Dermis blood vessel endothelial cell (primary cell): ENCODE measurements at regions not wholly inside any gene's neighbourhood (a gene's known extent, or its start where the extent isn't known, plus 50 kb on each side); places are given as distances from the start of the nearest gene placed in this dataset.
A peak's percentile ranks its signal among the peaks of the same experiment; 100 is the strongest.

ENCODE experiments used
- DNase-seq: peaks from one replicate; pipeline ENCODE4 v3.0.0; 2010

DNA sequence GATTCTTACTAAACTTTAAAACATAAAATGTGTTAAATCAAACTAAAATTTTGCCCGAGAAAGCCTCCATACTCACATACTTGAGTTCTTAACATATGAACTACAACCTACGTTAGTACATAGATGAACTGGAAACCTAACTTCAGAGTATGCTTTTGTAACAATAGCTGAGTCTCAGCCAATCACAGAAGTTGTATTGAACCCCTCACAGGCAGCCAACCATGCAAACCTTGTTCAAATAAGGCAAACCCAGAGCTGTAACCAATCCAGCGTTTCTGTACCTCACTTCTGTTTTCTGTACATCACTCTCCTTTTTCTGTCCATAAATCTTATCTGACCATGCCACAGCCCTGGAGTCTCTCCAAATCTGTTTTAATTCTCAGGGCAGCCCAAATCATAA lies 157.3 kb upstream of the COL1A2 start:
- DNase-seq = no peak

DNA sequence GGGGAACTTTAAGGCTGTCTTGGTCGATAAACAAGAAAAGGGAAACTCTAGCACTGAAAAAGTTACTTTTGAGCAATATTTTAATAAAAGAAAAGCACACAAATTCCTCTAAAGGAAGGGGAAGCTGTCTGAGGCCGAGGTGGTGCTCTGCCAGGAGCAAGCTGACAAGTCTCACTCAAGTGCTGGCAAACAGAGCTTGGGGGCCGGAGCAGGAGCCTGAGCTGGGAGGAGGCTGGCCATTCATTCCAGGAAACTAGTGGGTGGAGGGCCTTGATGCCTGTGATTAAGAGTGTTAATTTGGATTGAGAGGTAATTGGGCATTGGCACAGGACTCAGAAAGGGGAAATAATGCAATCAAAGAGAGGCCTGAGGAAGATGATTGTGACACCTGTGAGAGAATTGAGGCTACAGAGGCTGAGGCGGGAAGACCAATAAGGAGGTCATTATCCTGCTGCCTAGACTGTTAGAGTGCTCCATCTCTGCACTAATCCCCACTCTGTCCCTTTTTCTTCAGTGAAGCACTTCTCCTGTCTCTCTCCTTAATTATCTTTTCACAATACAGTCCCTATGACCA lies 154.9 kb upstream of the COL1A2 start:
- DNase-seq = peak; percentile 19

DNA sequence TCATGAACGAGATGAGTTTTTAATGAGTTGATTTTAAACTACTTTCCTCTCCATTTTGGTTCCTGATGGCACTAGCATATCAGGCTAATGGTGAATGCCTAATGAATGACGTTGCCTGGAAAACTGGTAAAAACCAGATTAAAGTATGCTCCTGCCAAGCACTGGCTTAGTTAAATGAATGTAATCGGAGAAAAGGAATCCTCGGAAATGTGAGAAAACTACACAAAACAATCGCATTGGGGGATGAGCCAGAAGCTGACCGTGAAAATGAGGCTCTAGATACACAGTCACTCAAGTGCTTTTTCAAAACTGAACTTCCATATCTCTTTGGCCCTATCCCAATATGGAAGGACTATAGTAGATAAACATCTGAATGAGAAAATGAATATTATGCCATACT lies 153.8 kb upstream of the COL1A2 start:
- no peak for DNase-seq

DNA sequence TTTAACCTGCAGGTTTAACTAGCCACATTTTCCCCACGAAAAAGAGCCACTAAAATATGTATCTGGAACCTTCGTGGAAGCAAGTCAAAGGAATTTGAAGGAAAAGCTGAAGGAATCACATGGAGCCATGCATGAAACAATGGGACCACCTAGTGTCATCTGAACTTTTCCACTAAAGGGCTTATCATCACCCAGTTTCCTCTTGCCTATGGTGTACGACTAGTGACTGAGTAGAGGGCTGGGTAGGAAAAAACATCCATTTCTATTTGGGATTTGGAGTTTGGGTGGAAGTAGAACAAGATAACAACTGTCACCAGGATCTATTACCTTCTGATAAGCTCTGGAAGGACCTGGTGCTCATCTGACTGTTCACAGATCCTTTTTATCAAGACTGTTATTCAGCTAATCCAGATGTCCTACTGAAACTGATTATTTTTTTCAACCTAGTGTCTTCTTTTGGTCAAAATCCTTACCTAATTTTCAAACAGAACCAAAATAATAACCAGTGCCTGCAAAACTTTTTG lies 153.2 kb upstream of the COL1A2 start:
- DNase-seq = no peak

DNA sequence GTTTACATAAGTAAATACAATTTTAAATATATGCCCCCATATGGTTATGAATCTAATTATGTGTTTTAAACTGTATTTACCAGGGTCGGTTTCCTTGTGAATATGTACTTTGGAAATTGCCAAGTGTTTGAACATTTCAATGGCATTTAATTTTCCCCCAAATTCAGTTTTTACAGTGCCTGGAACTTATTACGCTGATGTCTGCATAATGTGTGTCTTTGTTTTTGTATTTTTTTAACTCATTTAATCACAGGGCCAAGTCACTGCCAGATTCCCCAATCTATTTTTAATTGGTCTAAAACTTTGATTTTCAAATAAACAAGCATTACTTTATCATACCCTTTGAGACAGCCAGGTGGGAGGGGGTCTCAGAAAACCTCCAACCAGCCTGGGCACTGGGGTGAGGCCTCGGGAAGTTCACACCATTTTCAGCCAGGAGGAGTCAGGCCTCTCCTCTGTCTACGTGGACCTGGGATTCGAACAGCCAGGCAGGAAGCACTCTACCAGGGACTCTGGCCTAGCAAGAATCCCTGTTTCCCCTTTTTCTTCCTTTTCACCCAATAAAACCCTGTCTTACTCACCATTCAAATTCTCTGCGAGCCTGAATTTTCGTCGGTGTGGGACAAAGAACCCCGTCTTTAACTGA lies 151.5 kb upstream of the COL1A2 start:
- no peak for DNase-seq

DNA sequence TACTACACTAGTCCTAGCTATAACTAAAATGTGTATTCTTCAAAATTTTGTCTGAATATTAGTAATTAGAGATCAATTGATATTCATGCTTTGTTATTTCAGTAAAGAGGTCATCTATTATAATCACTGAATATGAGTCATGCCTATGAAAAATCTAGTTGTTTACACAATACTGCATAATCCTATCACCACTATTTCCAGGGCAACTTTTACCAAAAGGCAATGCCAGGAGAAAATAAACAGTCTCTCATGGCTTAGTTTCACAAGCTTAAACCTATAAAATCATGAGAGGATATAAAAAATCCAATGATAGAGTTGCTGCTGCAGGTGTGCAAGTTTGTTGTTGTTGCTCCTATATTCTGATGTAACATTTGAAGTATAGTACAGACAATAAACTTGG lies 149.9 kb upstream of the COL1A2 start:
- DNase-seq = no peak

DNA sequence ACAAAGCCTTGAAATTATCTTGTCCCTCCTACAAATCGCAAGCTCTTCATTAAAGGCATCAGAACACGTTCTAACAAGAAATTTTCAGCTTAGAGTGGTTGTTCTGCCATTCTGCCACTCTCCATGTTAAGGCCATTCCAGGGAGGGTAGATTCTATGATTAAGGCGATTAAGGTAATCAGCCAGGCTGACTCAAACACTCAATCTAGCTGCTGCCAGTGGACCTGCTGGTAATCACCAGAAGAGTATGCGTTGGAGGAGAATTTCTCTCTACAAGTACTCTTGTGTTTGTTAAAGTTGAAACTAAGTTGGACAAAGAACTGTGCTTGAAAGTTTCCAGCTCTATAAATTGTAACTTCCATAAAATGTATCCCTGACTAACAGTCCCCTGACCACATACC lies 149.2 kb upstream of the COL1A2 start:
- DNase-seq = no peak

DNA sequence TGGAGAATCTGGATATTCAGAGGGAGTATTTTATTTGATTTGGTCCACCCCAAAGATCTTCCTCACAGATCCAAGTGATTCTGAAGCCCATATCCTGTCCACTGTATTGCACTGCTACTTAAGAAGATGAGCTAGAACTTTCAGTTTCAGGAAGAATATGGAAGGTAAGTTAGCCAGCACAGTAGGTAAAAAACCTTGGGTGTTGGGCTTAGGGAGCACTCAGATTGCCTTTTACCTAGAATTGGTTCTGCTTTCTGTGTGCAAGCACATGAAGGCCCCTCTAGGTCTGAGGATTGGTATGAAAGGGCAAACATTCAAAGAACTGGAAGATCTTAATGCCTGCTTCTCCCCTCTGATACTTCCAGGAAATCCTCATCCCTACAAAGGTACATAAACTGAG lies 146.7 kb upstream of the COL1A2 start:
- DNase-seq = no peak

DNA sequence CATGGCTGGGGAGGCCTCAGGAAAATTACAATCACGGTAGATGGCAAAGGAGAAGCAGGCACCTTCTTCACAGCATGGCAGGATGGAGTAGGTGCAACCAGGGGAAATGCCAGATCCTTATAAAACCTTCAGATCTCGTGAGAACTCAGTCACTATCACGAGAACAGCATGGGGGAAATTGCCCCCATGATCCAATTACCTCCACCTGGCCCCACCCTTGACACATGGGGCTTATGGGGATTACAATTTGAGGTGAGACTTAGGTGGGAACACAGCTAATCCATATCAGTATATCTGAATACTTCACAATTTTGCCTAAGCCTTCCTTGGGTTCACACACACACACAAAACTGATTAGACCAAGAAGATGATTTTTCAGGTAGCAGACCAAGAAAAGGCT lies 145.1 kb upstream of the COL1A2 start:
- no peak for DNase-seq

DNA sequence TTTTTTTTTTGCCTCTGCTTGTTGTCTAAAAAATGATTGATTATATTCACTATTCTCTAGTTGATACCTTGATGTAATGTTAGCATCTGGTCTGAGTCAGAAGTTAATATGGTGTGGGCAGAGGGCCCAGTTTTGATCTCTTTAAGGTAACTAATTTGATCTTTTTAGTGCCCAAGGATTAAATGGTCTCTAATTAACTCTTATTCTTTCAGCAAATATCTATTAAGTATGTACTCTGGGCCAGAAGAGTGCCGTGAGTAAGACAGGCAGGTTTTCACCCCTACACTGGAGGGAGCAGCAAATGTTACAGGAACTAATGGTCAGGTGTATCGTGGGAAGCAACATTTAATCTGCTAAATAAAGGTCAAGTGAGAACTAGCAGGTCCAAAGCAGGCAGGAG lies 144.6 kb upstream of the COL1A2 start:
- no peak for DNase-seq

DNA sequence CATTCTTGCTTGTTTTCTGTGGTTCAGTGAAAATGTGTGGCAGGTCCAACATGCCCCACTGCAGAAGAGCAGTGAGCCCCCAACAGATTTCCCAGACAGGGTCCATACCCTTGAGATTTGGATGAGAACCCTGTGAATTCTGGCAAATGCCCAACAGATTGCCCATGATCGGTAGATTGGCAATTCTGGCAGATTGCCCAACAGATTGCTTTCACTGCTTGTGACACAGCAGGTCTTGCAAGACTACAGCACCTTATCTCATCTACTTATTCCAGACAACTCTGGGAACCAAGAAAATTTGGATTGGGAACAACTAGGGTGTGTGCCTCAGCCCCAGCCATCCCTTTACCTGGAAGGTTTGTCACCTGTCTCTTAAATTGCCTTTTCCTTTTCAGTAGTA lies 143.7 kb upstream of the COL1A2 start:
- DNase-seq = no peak

DNA sequence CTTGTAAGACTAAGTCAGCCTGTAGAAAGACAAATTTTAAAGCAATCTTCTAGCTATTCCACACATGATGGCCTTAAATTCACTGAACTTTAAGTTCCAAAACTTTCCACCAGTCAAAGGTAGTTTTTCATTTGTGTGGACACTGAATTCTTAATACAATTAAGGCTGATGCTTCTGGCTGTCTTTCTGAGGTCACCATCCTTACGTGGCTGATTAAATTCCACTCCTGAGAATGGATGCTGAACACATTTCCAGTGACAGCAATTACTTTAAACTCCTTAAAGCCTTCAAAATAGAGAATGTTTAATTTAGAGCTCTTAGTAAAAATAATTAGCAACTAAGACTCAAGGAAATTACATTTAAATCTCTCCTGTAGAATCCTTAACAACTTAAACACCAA lies 142.6 kb upstream of the COL1A2 start:
- no peak for DNase-seq

DNA sequence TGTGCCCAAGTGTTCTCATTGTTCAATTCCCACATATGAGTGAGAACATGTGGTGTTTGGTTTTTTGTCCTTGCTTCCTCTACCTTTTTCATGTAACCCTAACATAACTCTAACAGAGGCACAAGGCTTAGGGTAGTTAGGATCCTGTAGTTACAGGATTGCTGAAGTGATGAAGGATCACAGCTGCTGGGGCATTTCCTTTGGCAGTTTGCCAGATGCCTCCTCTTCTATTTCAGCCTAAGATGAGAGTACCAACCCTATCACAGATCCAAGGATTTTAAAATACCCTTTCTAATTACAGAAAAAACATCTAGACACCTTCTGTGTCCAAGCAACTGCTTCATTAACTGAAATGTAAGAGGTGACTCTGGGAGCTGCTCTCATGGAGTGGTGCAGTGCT lies 141.7 kb upstream of the COL1A2 start:
- DNase-seq = no peak

DNA sequence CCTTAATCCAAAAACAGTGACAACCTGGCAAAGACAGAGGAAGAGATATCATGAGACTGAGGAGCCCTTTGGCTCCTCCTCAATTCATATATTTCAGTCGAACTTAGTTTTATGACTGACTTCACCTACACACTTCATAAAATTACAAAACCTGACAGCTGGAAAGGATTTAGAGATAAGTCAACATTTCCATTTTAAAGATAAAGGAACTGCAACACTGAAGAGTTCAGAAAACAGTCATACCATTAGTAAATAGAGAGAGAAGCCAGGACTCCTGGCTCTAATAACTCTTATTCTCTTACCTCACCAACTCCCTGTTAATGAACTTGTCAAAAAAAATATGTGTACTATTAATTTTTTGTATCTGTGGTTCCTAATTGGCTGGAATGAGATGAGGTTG lies 141.0 kb upstream of the COL1A2 start:
- no peak for DNase-seq

DNA sequence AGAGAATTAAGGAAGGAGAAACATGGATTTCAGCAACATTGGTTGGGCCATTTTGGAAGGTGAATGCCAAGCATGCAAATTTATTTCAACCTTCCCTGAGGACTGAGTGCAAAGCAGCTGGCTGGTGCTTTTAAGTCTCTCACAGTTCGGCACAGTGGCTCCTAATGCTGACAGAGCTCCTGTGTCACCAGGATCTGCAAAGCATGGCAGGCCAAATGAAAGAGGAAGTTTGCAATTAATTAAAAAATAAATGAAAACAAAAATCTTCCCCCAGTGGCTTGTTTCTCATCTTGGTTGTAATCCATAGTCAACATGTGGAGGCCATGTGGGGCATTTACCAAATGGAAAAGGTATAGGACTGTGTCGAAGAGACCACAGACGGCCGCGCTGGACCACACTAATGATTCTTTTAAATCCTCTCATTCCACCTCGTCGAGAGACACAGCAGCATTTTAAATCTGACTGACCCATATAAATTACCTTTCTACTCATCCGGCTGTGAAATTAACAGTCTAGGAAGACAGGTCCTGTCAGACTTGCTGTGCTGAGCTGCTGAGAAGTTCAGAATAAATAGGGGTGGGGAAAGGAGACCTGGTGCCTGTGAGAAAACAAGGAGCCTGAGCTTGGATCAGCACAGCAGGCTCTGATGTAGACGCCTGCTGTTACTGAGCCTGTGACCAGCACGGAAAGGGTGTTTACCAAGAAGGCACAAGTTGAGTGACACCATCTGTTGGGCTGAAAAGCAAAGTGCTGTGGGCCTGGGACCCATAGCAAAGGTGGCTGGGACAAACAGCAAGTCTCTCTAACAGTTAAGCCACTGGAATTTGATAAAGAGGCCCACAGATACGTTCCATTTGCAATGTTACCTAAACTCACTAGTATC lies 136.0 kb upstream of the COL1A2 start:
- DNase-seq = no peak

DNA sequence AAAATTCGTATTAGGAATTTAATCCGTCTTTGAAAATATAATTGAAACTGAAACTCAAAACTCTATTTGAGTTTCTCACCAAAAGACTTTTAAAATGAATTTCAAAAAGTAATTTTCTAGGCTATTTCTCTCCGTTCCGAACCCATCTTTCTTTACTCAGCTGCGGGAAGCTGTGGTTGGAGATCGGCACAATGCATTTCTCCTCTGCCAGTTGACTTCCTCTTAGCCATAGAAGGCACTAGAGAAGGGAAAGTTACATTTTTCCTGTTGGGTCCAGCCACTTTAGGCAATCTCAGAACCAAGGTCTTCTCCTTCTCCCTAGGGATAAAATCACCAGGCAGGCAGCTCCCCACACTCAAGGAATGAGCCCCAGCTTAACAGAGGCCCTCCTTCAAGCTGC lies 133.6 kb upstream of the COL1A2 start:
- DNase-seq = no peak

DNA sequence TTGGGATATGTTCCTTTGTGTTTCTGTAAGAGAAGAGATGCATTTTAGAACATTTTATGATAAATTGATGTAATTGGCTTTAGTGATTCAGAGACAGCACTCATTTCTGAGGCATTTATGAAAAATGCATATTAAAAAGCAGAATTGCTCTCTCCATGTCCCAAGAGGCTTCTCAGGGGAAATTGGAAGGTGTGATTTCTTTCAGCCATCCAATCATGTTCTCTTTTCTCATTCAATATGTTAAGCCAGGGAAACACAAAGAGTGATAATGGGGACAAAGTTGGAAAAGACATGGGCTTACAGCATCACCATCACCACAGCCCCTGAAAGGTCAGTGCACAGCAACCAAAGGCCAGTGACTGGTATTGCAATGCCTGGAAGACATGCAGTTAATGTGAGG lies 129.9 kb upstream of the COL1A2 start:
- no peak for DNase-seq

DNA sequence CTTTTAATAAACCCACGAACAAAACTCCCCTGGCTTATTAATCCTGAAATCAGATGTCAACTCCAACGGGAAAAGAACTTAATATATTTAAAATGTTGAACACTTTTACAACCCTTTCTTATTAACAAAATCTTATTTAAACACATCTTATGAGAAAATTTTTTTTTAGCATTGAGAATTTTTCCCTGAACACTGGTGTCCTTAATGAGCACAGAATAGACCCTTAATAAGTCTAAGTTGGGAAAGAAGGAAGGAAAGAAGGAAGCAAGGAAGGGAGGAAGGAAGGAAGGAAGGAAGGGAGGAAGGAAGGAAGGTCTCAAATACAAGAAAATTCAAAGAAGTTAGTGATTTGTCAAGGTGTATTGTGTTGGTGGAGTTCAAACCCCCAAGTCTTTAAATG lies 129.2 kb upstream of the COL1A2 start:
- no peak for DNase-seq

DNA sequence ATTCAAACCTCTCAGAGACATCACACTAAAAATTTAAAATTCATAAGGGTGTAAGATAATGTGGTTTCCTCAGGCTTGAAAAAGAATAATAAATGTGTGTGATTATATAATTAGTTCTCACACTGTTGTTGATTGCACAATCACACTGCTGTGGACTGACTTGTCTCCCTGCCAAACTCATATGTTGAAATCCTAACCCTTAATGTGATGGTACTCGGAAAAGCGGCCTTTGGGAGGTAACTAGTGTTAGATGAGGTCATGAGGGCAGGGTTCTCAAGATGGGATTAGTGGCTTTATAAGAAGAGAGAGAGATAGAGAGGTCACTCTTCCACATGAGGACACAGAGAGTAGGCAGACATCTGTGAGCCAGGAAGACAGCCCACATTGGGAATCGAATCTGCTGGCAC lies 128.5 kb upstream of the COL1A2 start:
- no peak for DNase-seq

DNA sequence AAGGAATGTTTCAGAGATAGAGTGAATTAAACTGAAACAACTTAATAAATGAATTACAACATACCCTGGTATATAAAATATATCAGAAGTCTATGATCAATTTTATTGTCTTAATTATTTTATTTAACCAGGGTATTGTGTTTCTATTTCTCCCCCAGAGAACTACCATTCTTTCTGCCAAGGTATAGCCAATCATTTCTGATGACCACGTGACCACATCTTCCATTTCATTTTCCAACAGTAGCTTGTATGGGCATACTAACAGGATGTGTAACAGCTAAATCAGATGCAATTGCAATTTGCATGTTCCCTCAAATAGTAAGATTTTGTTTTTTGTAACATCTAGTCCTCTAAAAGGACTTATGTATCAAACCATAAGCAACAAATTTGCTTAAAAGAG lies 123.9 kb upstream of the COL1A2 start:
- no peak for DNase-seq

DNA sequence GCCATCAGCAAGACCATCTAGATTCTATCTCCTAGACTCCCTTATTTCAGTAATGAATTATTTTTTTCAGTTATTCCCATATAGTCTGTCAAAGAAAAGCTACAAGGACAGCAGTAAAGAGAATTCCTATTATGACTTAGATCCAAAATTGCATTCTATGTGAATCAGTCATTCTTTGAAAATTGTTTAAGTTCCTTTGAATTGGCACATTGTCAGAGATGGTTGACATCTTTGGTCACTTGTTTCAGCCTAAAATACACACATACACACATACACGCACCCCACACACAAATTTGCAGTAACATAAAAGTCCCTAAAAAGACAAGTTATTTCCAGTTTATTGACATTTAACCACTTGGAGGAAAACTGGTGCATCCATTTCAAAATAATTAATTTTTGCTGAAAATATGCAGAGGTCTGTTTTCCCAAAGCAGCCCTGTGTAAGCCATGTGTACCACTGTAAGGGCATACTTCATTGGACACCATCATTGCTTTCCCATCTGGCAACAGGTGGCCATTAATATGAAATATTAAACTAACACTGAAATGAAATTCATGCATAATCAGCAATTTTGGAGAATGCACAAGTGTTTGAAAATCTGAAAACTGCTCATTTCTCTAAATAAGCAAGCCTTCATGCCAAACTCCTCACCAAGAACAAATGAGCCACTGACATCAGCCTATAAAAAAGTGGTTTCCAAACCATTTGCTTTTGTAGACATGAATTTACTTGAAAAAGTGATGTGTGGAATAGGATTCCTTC lies 121.7 kb upstream of the COL1A2 start:
- no peak for DNase-seq

DNA sequence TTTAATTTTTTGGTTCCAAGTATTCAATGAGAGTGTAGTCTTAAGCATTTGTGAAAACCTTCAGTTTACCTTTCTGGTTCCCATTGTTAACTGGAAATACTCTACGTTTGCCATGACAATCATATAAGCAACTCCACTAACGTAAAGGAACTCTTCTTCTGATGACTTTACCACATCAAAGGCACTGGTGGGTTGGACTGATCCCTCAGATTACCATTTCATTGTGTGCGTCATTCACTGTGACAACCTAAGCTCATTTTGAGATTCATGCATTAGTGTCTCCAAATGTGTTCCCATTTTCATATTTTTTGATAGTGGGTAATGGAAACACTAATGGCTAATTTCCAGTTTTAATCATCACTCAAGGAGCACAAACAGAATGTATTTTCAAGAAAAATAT lies 119.9 kb upstream of the COL1A2 start:
- no peak for DNase-seq

DNA sequence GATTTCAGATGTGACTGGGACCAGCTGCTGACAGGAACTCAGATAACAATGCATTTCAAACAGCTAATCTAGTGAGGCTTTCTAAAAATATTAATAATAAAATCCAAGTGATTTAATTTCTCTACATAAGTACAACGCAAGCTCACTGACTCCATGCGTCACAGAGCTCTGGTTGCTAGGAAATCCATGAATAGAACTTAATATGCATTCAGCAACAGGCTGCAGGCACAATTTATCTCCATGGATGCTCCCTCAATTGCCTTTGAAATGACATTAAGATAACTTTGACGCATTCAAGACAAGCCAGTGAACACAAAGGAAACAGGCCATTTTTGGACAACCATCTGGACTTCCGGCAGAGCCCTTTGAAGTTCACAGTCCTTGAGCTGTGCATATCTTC lies 118.7 kb upstream of the COL1A2 start:
- DNase-seq = no peak
